Astrocyte of the cerebellum (primary cell): ENCODE measurements at regions not wholly inside any gene's neighbourhood (a gene's known extent, or its start where the extent isn't known, plus 50 kb on each side); places are given as distances from the start of the nearest gene placed in this dataset.

ENCODE experiments used
- DNase-seq: peaks from one replicate; pipeline ENCODE4 v3.0.0-alpha.2; 2011; ENCODE audit warnings: low read depth
- H3K4me3 ChIP-seq: 2 replicates; pipeline ENCODE4 v1.5.1; 2011; ENCODE audit warnings: mild to moderate bottlenecking, low read depth, low read length, moderate library complexity
- in situ Hi-C: cut with HindIII; loops from 2 replicates; pipeline ENCODE4 v1.10.0; 2017; ENCODE audit warnings: low sequenced_read_pairs
- TF ChIP-seq, protein P1 (sequence below): IDR thresholded peaks from 2 replicates; pipeline ENCODE4 v1.5.1; 2012; ENCODE audit warnings: low read length, low read depth, moderate library complexity, mild to moderate bottlenecking; ENCODE audit errors: missing control alignments

DNA sequence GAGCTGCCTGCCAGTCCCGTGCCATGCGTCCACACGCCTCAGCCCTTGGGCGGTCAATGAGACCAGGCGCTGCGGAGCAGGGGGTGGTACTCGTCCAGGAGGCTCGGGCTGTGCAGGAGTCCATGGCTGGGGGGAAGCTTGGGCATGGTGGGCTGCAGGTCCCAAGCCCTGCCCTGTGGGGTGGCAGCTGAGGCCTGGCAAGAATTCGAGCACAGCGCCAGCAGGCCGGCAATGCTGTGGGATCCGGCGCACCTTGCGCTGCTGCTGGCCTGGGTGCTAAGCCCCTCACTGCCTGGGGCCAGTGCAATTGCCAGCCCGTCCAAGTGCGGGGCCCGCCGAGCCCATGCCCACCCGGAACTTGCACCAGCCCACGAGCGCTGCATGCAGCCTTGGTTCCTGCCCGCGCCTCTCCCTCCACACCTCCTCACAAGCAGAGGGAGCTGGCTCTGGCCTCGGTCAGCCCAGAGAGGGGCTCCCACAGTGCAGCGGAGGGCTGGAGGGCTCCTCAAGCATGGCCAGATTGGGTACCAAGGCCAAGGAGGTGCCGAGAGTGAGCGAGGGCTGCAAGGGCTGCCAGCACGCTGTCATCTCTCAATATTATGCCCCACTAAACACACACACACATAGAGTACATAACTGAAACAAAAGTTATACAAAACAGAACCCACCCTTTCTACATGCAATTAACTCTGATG lies 307.7 kb downstream of the LMO4 start:
- in situ Hi-C loops, result no loop called here
- TF ChIP-seq, protein P1, sequence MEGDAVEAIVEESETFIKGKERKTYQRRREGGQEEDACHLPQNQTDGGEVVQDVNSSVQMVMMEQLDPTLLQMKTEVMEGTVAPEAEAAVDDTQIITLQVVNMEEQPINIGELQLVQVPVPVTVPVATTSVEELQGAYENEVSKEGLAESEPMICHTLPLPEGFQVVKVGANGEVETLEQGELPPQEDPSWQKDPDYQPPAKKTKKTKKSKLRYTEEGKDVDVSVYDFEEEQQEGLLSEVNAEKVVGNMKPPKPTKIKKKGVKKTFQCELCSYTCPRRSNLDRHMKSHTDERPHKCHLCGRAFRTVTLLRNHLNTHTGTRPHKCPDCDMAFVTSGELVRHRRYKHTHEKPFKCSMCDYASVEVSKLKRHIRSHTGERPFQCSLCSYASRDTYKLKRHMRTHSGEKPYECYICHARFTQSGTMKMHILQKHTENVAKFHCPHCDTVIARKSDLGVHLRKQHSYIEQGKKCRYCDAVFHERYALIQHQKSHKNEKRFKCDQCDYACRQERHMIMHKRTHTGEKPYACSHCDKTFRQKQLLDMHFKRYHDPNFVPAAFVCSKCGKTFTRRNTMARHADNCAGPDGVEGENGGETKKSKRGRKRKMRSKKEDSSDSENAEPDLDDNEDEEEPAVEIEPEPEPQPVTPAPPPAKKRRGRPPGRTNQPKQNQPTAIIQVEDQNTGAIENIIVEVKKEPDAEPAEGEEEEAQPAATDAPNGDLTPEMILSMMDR, result no peak
- no peak for DNase-seq
- H3K4me3 ChIP-seq, result no peak overlapping the region

DNA sequence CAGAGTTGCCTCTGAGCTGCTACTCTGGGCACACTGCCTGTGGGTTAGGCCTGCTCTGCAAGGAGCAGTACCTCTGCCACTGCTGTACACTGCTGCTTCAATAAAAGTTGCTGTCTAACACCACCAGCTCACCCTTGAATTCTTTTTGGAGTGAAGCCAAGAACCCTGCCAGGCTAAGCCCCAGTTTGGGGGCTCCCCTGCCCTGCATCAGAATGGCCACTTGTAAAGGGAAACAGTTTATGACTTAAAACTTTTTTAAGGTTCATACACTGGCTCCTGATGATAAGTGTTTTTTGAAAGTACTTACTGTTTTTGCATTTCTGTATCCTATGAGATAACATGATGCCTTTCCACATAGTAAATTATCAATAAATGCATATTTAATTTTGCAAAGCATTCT lies 310.0 kb downstream of the LMO4 start:
- DNase-seq, result no peak
- H3K4me3 ChIP-seq, result no peak overlapping the region
- TF ChIP-seq, protein P1, result no peak
- in situ Hi-C loops, result no loop called here

DNA sequence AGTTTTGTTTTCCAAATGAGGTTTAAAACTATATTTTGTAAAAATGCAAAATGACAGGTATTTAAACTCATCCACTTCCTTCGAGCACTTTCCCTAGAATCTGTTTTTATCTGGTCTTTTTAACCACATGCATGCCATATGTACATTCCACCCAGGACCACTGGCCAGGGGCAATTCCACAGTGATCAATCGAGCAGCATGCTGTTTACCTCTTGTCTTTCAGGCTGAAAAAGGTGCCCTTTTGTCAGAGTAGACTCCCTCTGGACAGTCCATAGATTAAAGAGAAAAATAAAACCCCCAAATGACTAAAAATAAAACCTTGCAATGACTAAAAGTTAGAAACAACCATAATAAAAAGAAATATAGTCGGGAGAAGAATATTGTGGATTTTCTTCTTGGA lies 313.3 kb downstream of the LMO4 start:
- in situ Hi-C loops, result no loop called here
- no peak for DNase-seq
- TF ChIP-seq, protein P1, result no peak
- H3K4me3 ChIP-seq, result no peak overlapping the region

DNA sequence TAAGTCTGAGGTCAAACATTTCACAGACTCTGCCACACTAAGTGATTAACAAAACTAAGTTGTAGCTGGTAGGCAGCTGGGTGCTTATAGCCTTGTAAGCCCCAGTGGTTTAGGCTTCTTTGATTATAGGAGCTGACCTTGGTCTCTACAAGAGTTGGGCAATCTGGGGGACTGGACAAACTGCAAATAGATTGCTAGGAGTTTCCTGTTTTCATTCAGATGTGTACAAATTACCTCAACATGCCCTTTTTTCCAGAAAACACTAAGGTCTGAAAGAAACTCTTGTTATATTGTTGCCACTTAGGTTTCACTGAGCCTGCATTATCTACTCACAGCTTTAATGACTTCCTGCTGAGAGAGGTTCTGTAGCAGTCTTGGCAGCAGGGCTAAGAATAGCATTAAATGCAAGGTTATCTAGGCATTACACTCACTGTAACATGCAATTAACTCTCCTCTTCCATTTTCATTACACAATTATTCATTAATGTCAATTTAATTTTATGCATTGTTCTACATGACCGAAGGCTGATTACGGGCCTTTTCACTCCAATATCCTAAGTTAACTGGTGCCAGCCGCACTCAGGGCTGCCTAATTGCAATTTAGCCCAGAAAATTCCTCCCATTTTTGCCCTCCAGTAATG lies 314.0 kb downstream of the LMO4 start:
- TF ChIP-seq, protein P1, result no peak
- no peak overlapping the region for H3K4me3 ChIP-seq
- in situ Hi-C loops, result no loop called here
- peak; percentile 2 for DNase-seq

DNA sequence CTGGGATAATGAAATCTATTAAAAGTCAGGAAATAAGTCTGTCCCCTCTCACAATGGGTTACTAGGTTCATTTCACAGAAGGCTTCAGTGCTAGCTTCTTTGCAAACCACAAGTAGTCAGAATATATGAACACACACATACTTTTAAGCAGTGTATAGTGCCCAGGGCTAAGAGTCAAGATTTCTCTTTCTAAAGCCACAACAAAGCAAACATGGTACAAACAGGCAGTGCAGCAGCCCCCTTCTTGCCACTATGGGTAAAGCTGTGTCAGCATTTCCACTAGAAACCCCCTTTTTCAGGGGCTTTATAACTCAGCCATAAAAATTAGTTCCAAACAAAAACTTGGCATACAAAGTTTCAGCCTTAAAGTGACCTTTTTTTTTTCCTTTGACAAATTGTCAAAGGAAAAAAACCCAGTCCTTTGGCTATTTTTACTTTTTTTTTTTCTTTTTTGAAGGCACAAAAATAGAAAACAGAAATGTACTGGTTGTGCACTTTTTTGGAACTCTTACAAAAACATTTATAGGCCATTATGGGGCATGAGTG lies 315.4 kb downstream of the LMO4 start:
- TF ChIP-seq, protein P1, result no peak
- H3K4me3 ChIP-seq, result no peak overlapping the region
- peak; percentile 3 for DNase-seq
- in situ Hi-C loops, result no loop called here

DNA sequence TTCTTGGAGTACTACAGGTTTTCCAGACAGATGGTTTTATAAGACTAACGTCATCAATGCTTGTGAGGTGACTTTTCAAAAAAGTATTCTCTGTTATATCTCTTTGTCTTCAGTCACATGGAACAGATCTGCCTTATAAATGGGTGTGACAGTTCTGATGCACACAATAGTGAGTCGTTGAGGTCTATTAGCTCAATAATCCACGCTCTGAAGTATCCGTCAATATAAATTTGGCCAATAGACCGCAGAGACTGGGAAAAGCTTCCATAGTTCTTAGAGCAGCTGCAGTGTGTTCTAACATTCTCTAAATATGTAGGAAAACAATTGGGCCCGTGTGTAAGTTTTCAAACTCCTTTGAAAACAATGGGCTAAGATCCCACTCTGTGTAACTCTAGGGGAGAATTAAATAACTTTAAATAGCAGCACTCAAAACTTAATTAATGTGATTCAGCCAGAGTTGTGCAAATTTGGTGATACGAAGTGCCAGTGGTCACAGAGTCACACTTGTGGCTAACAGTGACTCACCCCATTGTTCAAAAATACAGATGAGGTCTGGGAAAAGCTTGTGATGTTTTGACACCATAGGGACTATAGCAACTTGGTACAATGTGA lies 316.0 kb downstream of the LMO4 start:
- in situ Hi-C loops, result no loop called here
- no peak overlapping the region for H3K4me3 ChIP-seq
- DNase-seq, result peak; percentile 13
- TF ChIP-seq, protein P1, result no peak
